ENCODE measurements at regions not wholly inside any gene's neighbourhood (a gene's known extent, or its start where the extent isn't known, plus 50 kb on each side); places are given as distances from the start of the nearest gene placed in this dataset.

DNA sequence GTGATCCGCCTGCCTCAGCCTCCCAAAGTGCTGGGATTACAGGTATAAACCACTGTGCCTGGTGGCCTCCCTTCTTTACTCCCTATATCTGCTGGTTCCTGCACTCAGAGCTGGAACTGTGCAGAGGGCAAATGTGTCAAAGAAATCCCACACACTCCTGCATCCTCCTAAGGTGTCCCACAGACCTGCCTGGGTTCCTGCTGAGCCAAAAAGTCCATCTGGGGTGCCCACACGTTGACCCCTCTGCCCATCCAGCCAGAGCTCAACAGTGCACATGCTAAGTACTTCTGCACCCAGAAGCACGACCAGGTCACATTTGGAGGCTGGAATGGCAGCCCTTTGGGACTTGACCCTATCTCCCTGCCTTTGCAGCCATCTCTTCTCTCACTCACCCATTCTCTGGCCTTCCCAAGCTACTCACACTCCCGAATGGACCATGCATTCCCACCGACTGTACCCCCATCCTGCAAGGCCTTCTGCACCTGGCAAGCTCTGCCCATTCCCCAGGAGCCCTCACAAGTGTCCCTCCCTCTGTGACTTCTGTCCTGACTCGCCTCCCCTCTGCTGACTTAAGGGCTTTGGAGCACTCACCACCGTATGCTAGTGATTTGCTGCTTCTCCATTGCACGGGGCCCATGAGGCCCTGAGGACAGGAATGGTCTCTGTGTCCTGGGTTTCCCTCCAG is 152.1 kb downstream of the KCTD15 start:
- no peak for DNase-seq

DNA sequence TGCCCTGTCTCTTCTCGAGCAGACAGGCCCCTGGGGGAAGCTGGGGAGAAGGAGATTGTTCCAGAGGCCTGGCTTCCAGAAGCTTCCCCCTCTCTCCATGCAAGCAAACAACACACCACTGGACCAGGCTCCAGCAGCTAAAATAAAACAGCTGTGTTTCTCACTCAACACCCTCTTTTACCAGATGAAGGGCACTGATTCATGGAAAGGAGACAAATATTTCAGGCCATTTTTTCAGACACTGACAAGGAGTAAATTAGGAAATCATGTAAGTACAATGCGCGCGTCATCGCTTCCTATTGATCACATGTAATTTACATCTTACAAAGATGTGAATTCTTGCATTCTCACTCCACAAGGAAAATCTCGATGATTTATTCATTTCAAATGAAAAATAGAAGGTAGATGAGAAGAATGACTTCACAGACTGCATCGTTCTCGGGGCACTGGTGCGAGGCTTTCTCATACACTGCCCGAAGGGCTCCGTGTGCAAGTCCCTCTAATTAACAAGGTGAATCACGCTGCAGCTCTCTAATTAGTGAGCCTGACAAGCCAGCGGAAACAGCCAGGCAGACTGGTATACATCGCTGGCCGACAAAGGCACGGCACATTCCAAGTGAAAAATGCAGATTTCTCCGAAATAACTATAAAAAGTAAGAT is 153.6 kb downstream of the KCTD15 start:
- peak; percentile 63 for DNase-seq

DNA sequence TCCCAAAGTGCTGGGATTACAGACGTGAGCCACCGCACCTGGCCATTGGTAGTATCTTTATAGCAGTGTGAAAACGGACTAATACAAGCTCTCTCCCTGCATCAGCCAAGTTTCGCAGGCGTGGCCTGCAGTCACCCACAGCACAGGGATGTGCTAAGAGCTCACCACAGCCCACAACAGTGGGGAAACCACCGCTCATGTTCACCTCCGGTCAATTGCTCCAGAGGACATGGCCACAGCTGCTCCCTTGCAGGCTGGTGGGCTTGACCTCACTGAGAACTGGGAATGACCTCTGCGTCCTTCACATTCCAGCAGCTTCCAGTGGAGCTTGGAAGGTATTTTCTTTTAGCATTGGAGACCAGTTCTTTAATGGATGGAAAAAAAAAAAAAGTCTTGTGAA is 156.4 kb downstream of the KCTD15 start:
- DNase-seq: peak; percentile 6

DNA sequence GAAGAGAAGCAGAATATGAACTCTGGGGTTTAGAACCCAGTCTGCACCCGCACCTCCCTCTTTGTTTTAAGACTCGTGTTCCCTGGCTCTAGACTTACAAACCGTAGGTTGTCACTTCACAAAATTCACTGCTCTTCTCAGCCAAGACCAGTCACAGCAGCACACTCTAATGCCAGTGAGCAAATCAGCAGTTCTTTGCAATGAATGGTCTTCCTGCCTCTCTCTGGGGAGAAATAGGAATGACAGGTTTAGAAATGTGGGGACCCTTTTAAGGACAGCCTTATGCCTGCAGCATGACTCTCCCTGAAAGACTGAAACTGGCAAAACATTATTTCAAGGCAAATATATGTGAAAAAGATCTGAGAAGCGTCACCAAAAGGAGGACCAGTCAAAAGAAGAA is 156.9 kb downstream of the KCTD15 start:
- peak; percentile 22 for DNase-seq

DNA sequence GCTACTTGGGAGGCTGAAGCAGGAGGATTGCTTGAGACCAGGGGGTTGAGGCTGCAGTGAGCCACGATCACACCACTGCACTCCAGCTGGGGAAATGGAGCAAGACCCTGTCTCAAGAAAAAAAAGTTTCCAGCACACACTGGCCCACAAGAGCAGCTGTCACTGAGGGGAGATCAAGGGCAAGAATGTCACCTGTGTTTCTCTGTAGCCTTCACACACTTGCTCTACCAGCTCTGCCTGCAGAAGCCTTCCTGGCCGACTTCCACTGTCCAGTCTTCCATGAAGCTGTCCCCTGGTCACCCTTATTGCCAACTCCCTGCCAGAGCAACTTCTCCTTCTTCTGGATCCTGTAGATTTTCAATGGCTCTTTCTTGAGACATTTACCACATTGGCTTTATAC is 158.0 kb downstream of the KCTD15 start:
- DNase-seq: no peak

DNA sequence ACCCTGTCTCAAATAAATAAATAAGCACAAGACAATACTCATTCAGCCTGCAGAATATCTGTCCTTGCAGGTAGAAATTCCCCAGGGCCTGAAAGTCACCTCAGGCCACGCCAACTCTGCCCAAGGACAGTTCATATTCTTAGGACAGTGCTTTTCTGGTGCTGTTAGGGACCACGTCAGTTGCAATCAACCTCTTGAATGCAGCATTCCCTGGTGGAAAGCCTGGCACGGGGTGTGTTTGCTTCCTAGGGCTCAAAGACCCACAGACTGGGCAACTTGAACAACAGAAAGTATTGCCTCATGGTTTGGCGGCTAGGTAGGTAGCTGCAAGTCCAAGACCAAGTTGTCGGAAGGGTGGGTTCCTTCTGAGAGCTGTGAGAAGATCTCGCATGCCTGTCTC is 160.3 kb downstream of the KCTD15 start:
- DNase-seq: no peak

DNA sequence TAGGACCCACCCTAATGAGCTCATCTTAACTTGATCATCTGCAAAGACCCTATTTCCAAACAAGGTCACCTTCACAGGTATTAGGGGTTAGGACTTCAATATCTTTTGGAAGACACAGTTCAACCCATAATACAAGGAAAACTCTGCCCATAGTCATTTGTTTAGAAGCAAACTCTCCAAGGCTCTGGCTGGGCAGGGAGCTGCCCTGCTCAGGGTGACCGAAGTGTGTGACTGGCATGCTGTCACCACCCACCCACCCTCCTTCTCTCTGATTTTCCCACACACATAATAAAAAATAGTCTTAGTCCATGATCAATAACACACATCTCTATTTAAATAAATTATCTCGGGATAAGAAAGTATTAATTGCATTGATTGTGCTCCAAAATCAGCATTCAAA is 161.1 kb downstream of the KCTD15 start:
- DNase-seq: no peak

DNA sequence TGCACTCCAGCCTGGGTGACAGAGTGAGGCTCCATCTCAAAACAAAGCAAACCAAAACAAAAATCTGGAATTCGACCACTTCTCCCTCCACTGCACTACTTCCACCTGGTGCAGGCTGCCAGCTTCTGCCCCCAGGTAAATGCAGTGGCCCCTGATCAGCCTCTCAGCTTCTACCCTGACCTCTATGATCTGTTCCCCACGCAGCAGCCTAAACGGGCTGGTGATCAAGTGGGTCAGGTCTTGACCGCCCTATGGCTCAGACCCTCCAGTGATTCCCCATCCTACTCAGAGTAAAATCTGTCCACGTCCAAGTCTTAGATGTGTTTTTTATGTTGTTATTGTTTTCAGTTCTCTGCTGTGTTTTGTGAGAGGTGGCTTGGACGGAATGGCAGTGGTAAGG is 163.9 kb downstream of the KCTD15 start:
- DNase-seq: no peak

DNA sequence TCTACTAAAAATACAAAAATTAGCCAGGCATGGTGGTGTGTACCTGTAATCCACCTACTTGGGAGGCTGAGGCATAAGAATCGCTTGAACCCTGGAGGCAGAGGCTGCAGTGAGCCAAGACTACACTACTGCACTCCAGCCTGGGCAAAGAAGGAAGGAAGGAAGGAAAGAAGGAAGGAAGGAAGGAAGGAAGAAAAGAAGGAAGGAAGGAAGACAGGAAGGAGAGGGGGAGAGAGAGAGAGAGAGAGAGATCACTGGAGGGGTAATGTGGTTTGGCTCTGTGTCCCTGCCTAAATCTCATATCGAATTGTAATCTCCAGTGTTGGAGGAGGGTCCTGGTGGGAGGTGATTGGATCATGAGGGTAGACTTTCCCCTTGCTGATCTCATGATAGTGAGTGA is 165.5 kb downstream of the KCTD15 start:
- no peak for DNase-seq

DNA sequence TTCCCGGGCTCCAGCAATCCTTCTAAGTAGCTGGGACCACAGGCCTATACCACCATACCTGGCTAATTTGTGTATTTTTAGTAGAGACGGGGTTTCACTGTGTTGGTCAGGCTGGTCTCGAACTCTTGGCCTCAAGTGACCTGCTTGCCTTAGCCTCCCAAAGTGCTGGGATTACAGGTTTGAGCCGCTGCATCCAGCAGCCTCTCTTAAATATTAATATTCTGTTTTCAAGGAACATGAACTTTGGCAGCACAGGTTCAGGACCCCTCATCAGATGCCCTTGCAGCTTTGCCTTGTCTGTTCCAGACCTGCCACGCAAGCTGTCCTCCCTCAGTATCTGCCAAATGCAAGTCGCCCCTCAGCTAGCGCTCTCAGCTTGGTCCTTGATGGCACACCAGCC is 166.8 kb downstream of the KCTD15 start:
- DNase-seq: no peak

DNA sequence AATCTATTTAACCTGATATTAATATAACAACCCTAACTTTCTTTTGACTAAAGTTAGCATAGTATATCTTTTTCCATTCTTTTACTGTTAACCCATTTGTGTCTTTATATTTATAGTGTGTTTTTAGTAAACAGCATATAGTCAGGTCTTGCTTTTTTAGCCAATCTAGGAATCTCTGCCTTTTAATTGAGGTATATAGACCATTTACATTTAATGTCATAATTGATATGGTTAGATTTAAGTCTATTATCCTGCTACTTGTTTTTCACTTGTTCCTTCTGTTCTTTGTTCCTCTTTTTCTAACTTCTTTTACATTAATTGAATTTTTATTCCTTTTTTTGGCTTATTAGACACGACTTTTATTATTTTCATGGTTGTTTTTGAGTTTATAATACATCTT is 174.4 kb downstream of the KCTD15 start:
- DNase-seq: no peak

DNA sequence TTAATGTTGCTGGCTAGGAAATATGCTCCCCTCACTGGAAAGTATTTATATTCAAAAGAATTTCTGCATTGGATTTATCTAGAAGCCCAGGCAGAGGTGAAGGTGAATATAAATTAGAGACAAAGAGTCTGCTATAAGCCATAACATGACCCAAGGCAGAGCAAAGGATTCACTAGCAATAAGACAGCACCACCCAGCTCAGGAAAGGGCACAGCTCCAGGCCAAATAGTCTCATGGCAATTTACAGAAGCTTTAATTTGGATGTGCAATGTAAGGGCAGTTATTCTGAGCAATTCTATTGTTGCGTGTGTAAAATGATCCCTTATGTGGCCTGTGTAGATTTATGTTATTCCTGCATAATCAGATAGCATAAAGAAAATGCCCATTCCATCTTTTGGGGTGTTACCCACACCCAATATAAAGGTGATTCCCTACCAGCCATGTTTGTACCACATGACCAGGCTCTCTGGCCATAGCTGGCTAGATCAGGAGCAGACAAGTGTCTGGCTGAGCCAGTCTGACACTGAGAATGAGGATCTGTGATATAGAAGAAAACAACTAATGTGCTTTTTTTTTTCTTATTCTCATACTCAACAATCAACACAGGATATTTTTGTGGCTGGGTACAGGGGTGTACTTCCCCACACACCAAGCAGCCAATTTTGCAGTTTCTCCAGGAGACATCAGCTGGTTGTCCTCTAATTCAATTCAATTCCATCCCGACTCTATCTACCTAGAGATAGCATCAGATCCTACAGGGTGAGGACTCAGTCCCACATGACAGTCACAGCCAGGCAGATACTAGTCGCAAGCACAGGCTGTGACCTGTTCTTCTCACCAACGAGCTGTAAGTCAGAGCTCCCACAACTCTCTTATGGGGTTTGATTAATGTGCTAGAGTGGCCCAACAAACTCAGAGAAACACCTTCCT is 181.4 kb downstream of the KCTD15 start:
- DNase-seq: no peak

DNA sequence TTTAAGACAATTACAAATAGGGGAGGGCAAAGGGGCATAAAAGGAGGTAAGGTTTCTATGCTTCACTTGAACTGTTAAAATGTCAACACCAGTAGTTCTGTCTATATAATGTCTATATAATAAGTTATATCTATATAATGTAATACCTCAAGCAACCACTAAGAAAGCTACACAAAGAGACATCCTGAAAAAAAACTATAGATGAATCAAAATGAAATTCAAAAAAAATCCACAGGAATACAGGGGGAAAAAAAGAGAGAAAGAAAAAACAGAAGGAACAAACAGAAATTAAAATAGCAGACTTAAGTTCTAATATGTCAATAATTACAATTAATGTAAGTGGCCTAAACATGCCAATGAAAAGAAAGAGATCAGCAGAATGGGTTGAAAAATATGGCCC is 186.0 kb downstream of the KCTD15 start:
- no peak for DNase-seq

DNA sequence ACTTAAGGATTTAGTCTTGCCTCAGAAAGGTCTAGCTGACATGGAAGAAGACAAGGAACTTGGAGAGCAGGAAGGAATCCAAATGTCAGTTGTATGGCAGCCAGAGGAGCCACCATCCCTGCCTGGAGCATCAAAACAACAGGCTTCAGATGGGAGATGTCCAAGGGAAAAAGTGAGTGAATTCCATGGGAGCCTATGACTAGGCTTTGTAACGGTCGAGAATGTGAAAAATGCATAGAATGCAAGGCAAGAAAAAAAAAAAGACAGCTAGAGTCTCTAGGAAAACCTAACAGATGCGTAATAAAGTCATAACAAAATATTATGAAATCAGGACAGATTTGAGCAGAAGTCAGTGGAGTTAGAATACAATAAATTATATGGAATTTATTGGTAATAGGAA is 183.7 kb upstream of the LSM14A start:
- DNase-seq: no peak

DNA sequence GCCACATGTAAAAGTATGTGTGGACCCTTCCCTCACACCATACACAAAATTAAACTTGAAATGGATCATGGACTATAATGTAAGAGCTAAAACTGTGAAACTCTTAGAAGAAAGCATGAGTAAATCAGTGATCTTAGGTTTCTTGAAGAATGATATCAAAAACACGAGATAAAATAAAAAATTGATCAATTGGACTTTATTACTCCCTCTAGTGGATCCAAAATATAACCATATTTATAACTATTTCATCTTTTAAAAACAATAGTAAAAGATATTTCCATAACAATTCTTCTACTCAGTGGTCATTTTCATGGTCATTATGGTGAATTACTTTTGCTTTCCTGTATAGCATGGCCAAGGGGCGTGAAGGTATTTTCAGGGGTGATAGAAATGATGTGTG is 174.6 kb upstream of the LSM14A start:
- DNase-seq: no peak

DNA sequence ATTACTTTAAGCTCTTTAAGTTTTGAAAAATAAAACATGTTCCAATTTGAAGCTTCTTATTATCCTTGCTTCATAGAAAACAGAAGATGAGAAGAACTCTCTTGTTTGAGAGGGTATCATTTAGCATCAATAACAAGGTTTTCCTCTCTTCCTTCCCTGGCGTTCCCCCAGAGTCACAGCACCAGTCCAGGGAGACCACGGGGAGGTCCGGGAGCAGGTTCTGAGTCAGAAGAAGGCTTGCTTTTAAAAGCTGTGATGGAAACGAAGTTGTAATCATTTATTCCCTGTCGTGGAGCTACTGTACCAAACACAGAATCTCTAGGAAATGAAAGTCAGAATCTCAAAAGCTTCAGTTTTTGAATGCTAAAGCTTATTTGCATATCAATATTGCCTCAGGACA is 174.0 kb upstream of the LSM14A start:
- DNase-seq: no peak

DNA sequence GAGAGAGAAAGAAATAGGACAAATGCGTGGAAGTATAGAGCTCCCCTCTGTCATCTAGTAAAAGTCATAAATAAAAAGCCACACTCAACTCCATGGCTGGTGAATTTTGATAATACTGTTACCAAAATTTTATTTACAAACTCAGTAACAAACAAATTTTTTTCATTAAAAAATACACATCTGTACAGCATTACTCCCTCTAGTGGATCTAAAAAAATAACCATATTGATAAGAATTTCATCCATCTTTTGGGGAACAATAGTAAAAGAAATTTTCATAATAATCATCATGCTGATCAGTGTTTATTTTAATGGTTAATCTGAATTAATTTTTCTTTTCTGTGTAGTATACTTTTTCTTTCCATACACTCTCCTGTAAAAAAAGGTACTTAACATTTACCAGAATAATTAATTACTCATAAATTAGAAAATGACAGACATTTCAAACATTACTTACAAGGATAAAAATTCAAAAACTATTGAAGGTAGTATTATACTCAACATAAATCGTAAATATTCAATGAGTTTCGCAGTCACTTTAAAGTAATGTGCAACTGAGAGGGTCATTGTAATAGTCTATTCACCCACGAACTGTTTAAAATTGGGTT is 173.5 kb upstream of the LSM14A start:
- peak; percentile 8 for DNase-seq

DNA sequence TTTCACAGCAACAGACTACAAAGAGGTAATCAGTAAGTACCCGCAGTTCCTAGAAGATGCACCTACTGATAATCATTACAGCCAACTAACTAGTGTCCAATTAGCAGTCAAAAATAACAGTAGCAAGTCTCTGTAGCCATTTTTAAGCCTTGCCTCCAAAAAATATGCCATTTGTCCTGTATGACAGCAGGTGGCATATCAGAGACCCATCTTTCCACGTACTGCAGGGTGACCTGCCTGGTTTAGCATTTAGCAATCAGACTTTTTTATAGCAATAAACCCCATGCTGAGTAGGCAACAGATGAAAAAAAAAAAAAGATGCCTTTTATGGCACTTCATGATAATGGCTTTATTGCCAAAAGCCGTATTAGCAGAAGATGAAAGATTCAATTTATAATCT is 155.3 kb upstream of the LSM14A start:
- no peak for DNase-seq

DNA sequence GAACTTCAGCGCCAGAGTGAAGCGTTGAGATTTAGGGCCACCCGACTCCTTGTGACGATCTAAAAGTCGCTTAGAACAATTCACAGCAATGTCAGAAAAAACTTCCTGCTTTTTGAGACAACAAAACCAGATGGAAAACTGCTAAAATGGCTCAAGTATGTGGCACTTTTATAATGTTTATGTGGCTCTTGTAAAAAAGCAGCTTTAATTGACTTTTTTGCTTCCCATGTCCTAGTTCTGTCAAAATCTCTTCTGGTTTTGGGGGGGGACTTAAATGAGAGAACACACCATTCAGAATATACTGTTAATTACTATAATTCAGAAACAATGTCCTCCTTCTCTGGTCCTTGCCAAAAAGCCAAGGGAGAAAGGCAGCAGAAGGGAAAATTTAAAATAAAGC is 154.7 kb upstream of the LSM14A start:
- DNase-seq: no peak

DNA sequence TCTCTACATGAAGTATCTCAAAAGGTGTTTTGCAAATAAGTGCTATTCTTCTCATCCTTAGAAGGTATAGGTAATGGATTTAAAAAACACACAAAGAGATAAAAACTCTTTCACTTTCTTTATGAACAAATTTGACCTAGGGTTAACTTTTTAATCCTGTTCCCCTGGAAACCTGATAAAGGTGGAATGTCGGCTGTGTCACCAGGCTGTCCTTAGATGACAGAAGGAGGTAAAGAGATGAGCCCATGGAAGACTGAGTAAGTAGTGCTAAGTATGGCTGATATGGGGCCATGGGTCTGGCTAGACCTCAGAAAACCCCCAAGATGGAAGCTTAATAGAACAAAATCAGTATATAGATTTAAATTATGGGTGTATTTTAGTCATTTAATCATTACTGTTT is 153.8 kb upstream of the LSM14A start:
- no peak for DNase-seq

DNA sequence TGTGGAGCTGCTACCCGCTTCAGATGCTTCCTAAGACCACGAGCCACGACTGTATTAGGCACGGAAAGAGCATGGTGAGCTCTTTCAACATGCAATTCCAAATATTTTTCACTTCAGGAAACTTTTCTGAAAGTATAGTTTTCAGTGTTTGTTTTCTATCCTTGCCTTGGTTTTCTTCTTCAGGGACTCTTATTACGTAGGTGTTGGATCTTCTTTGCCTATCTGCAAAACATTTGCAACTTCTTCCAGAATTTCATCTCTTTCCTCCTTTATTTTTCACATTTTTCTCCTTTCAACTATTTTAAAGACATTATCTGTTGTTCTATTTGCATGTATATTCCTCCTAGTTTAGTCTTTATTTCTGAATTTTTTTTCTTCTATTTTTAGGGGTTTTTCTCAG is 148.9 kb upstream of the LSM14A start:
- DNase-seq: no peak

DNA sequence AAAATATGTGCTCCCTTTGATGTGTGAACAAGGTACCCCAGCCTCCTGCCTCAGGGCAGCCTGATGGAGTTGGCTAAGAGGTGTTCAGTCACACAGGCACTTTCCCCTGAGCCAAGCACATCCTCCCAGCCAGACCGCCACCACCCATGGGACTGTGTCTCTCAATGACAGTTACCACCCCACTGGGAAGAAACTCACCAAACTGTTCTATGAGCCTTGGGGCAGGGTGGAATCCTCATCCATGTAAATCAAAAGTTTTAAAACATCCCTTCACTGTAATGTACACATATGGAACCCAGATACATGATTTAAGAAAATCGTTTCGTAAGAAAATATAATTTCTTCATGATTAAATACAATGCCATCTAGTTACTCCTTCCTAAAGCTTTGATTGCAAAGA is 138.4 kb upstream of the LSM14A start:
- no peak for DNase-seq

DNA sequence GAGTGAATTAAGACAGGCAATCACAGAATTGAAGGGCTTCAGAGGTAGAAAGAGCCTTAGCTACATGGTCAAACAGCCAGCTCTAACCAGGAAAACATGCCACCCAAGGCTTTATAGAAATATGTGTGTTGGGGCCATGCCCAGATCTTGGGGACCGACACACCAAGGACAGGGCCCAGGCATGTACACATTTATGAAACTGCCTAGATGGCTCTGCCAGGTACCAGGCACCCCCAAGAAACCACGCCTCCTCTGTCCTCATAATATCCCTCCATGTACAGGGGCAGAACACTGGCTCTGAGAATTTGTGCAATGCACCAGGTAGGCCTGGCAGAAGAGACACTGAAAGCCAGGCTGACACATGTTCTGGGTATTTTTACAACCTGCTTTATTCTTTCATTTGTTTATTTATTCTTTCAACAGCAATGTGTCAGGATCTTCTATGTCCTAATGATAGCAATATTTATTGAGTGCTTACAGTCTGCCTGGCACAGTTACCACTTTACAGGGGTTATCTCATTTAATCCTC is 137.9 kb upstream of the LSM14A start:
- no peak for DNase-seq

All from eye (tissue), 1 donor.